GM12878 (cell line): ENCODE measurements at regions not wholly inside any gene's neighbourhood (a gene's known extent, or its start where the extent isn't known, plus 50 kb on each side); places are given as distances from the start of the nearest gene placed in this dataset.

Experiments used
- ATAC-seq: fragments of 200-7000 bp; cut with Tn5 transposase; 3 replicates; pipeline ENCODE4 v1.9.1; 2020; ENCODE audit warnings: mild to moderate bottlenecking, moderate library complexity
- BruUV-seq: library from RNA; stranded (reverse); fragments of 400-500 nt; replicated peaks from 2 replicates; lab custom pipeline; 2021; lab: Mats Ljungman, UMichigan
- CTCF ChIA-PET: fragments of 300-600 bp; sonication (Branson Sonifier 250); formaldehyde crosslinking; extraction: SDS; loops from one replicate; lab custom pipeline; 2021; ENCODE audit warnings: inconsistent platforms; lab: Yijun Ruan, JAX
- POLR2A ChIA-PET: fragments of 350-600 bp; formaldehyde crosslinking; extraction: SDS; loops from one replicate; lab custom pipeline; 2021; ENCODE audit warnings: inconsistent platforms; lab: Charles Lee
- RAD21 ChIA-PET: fragments of 300-600 bp; sonication (Branson Sonifier 250); formaldehyde crosslinking; loops from one replicate; lab custom pipeline; 2023; ENCODE audit warnings: antibody characterized with exemption; ENCODE audit not compliant: unreplicated experiment; lab: Charles Lee
- SMC1A ChIA-PET: fragments of 300-600 bp; sonication (Branson Sonifier 250); formaldehyde crosslinking; loops from one replicate; lab custom pipeline; 2023; ENCODE audit not compliant: unreplicated experiment, uncharacterized antibody; lab: Charles Lee
- DNase-seq: peaks from one replicate; pipeline ENCODE4 v3.0.0-alpha.2; 2011; ENCODE audit warnings: low read depth, low spot score
- FAIRE-seq: peaks from 3 replicates; lab custom pipeline; 2011; peaks lifted over from hg19 to GRCh38; lab: Jason Lieb, UNC
- H2AFZ ChIP-seq: 2 replicates; pipeline ENCODE4 v1.6.0; 2011; ENCODE audit warnings: low read depth, low read length, control low read depth; ENCODE audit not compliant: control insufficient read depth
- H3K27ac ChIP-seq: 2 replicates; pipeline ENCODE4 v1.5.1; 2011; ENCODE audit warnings: control low read depth; ENCODE audit not compliant: control insufficient read depth, insufficient read depth
- H3K27me3 ChIP-seq, 2 experiments: replicated peaks in 1 of 2; 2 replicates each; pipeline versions ENCODE4 v1.6.0 to v1.6.1; 2011; ENCODE audit warnings: low read length in 1 of 2; ENCODE audit not compliant: control insufficient read depth in 2 of 2, insufficient read depth in 2 of 2
- H3K36me3 ChIP-seq, 2 experiments: 2 replicates each; pipeline ENCODE4 v1.5.1; 2011; ENCODE audit warnings: low read length in 1 of 2; ENCODE audit not compliant: control insufficient read depth in 2 of 2, insufficient read depth in 2 of 2
- H3K4me1 ChIP-seq: 2 replicates; pipeline ENCODE4 v1.6.1; 2011; ENCODE audit warnings: mild to moderate bottlenecking, low read length, moderate library complexity, mixed read lengths; ENCODE audit not compliant: control insufficient read depth, insufficient read depth
- H3K4me2 ChIP-seq: 2 replicates; pipeline ENCODE4 v1.6.0; 2011; ENCODE audit warnings: control low read depth; ENCODE audit not compliant: control insufficient read depth, insufficient read depth
- H3K4me3 ChIP-seq: fragments of 200-600 bp; sonication (generic); 2 replicates; pipeline ENCODE4 v1.5.1; 2016
- H3K79me2 ChIP-seq: 2 replicates; pipeline ENCODE4 v1.6.0; 2011; ENCODE audit warnings: low read length; ENCODE audit not compliant: control insufficient read depth, insufficient read depth
- H3K9ac ChIP-seq: 2 replicates; pipeline ENCODE4 v1.8.0; 2011; ENCODE audit warnings: low read length, control low read depth, mixed read lengths; ENCODE audit not compliant: control insufficient read depth, insufficient read depth
- H3K9me3 ChIP-seq: replicated peaks from 3 replicates; pipeline ENCODE4 v1.5.1; 2011; ENCODE audit warnings: mild to moderate bottlenecking, low read length; ENCODE audit not compliant: control insufficient read depth, insufficient read depth
- H4K20me1 ChIP-seq: 2 replicates; pipeline ENCODE4 v1.6.0; 2011; ENCODE audit not compliant: control insufficient read depth, insufficient read depth
- BRCA1 ChIP-seq: IDR thresholded peaks from 2 replicates; pipeline ENCODE4 v1.6.1; 2011; ENCODE audit warnings: low read depth, low read length, improper control_type of control experiment
- CBX3 ChIP-seq: fragments of 200-600 bp; sonication (generic); IDR thresholded peaks from 2 replicates; pipeline ENCODE4 v1.6.1; 2016; ENCODE audit warnings: low read depth, borderline replicate concordance
- JUNB ChIP-seq: IDR thresholded peaks from 2 replicates; pipeline ENCODE4 v1.6.1; 2016; ENCODE audit warnings: antibody characterized with exemption, mild to moderate bottlenecking
- MEF2A ChIP-seq: IDR thresholded peaks from 2 replicates; pipeline ENCODE4 v1.6.1; 2011; ENCODE audit warnings: low read depth, mild to moderate bottlenecking, low read length, moderate library complexity; ENCODE audit not compliant: insufficient read depth
- MLLT1 ChIP-seq: fragments of 450-650 bp; IDR thresholded peaks from 2 replicates; pipeline ENCODE4 v1.6.1; 2016; ENCODE audit warnings: mild to moderate bottlenecking
- NKRF ChIP-seq: fragments of 450-650 bp; conservative IDR thresholded peaks from 2 replicates; pipeline ENCODE4 v1.6.1; 2017; ENCODE audit warnings: mild to moderate bottlenecking, moderate library complexity
- PML ChIP-seq: IDR thresholded peaks from 2 replicates; pipeline ENCODE4 v1.6.1; 2012; ENCODE audit warnings: low read length, inconsistent platforms
- SIN3A ChIP-seq: IDR thresholded peaks from 2 replicates; pipeline ENCODE4 v1.6.1; 2012; ENCODE audit warnings: low read depth, low read length, improper control_type of control experiment
- SREBF1 ChIP-seq: IDR thresholded peaks from 2 replicates; pipeline ENCODE4 v1.6.1; 2012; ENCODE audit warnings: mild to moderate bottlenecking, low read length
- ZBTB11 ChIP-seq: fragments of 450-650 bp; formaldehyde crosslinking; IDR thresholded peaks from 2 replicates; pipeline ENCODE4 v1.5.0; 2022; ENCODE audit warnings: mild to moderate bottlenecking, missing genetic modification characterization
- ZNF217 ChIP-seq: fragments of 450-650 bp; IDR thresholded peaks from 2 replicates; pipeline ENCODE4 v1.6.1; 2017; ENCODE audit warnings: antibody characterized with exemption, mild to moderate bottlenecking
- ZNF384 ChIP-seq: IDR thresholded peaks from 2 replicates; pipeline ENCODE4 v1.6.1; 2012; ENCODE audit warnings: low read depth, mild to moderate bottlenecking, low read length, improper control_type of control experiment, borderline replicate concordance
- WGBS: methylation state at CpG from one replicate; pipeline ENCODE4 v1.1.6; 2016; ENCODE audit warnings: low lambda C conversion rate; ENCODE audit not compliant: insufficient replicate concordance, insufficient coverage; ENCODE audit errors: missing lambda C conversion rate; 5-methylcytosine and 5-hydroxymethylcytosine counted together
- in situ Hi-C: fragments of 300-500 bp; cut with MboI; formaldehyde crosslinking; loops from 9 replicates; pipeline ENCODE4 v1.14.3; 2018; ENCODE audit warnings: mixed read lengths
- intact Hi-C: fragments of 100-400 bp; cut with micrococcal nuclease; formaldehyde crosslinking; loops from one replicate; pipeline ENCODE4 v1.14.2; 2022; ENCODE audit not compliant: unreplicated experiment

GRCh38 chr5:57955511-57955910, 472.9 kb upstream of the ACTBL2 start:
- DNase-seq (no peak), ATAC-seq (no peak), FAIRE-seq (no peak)
- no peaks in the 10 kb centered on the region for H3K36me3 ChIP-seq
- POLR2A ChIA-PET = no interaction called here
- H3K27me3 ChIP-seq = no peaks in the 10 kb centered on the region
- H3K9ac ChIP-seq = no peak overlapping the region
- no peaks in the 10 kb centered on the region for H4K20me1 ChIP-seq
- RAD21 ChIA-PET = no interaction called here
- BruUV-seq = no TSS peak
- SMC1A ChIA-PET = no interaction called here
- in situ Hi-C loops = no loop called here
- no peaks in the 10 kb centered on the region for H3K4me1 ChIP-seq
- TF ChIP-seq JUNB (no peak), ZBTB11 (CRISPR knock-in tag) (no peak), MLLT1 (no peak), ZNF384 (no peak), SIN3A (no peak), SREBF1 (no peak), BRCA1 (no peak), NKRF (no peak), MEF2A (no peak), ZNF217 (no peak), PML (no peak), CBX3 (no peak)
- WGBS = 0% methylated on average over 1 of the region's 1 CpG
- no peak overlapping the region for H3K27ac ChIP-seq
- no peaks in the 10 kb centered on the region for H3K9me3 ChIP-seq
- CTCF ChIA-PET = no interaction called here
- no peak overlapping the region for H3K4me3 ChIP-seq
- intact Hi-C loops = no loop called here
- no peak overlapping the region for H3K4me2 ChIP-seq
- H3K79me2 ChIP-seq = no peaks in the 10 kb centered on the region
- no peak overlapping the region for H2AFZ ChIP-seq
